Left lung (tissue), 4 donors: ENCODE measurements at regions not wholly inside any gene's neighbourhood (a gene's known extent, or its start where the extent isn't known, plus 50 kb on each side); places are given as distances from the start of the nearest gene placed in this dataset.

ENCODE experiments used
- ATAC-seq: fragments of 200-7000 bp; cut with Tn5 transposase; one replicate; pipeline ENCODE4 v1.9.1; 2020; ENCODE audit warnings: moderate library complexity
- DNase-seq, 4 donors: peaks; one replicate each; pipeline ENCODE4 v3.0.0-alpha.2; 2013 to 2020
- H3K27ac ChIP-seq, 2 donors: fragments of 200-600 bp; sonication (generic) in 1 of 2; one replicate each; pipeline versions ENCODE4 v1.5.0 to v1.8.0; 2020 to 2021
- H3K27me3 ChIP-seq, 2 donors: fragments of 200-600 bp; sonication (generic) in 1 of 2; one replicate each; pipeline versions ENCODE4 v1.5.0 to v1.8.0; 2020 to 2021
- H3K36me3 ChIP-seq, 2 donors: fragments of 200-600 bp; sonication (generic) in 1 of 2; one replicate each; pipeline versions ENCODE4 v1.5.0 to v1.8.0; 2020 to 2021
- H3K4me1 ChIP-seq, 2 donors: fragments of 200-600 bp; one replicate each; pipeline ENCODE4 v1.8.0; 2021
- H3K4me3 ChIP-seq, 2 donors: fragments of 200-600 bp; sonication (generic) in 1 of 2; one replicate each; pipeline versions ENCODE4 v1.5.0 to v1.8.0; 2020 to 2021; ENCODE audit warnings: mild to moderate bottlenecking in 1 of 2
- H3K9me3 ChIP-seq, 2 donors: fragments of 200-600 bp; sonication (generic) in 1 of 2; one replicate each; pipeline versions ENCODE4 v1.5.0 to v1.8.0; 2020 to 2021
- CTCF ChIP-seq, 2 donors: fragments of 200-600 bp; sonication (generic) in 1 of 2; IDR thresholded peaks; one replicate each; pipeline versions ENCODE4 v1.5.0 to v1.8.0; 2021; ENCODE audit warnings: antibody characterized with exemption in 2 of 2
- intact Hi-C, 2 donors: fragments of 100-400 bp; cut with DNase I; formaldehyde crosslinking; loops; one replicate each; pipeline versions ENCODE4 v1.11.2 to v1.14.2; 2022
- donor health status: DM: no; HTN: yes; CAD: no.
- donor health status: DM: no; HTN: no; CAD: no.

GRCh38 chr3:7867587-7867986 is 634.0 kb upstream of the LMCD1 start:
- Histone ChIP-seq H3K27me3 (no peaks in the 10 kb centered on the region), H3K4me3 (no peak overlapping the region), H3K4me1 (no peaks in the 10 kb centered on the region), H3K9me3 (peaks cover 0 to 3% of the 10 kb centered on the region in 2 donors), H3K36me3 (no peaks in the 10 kb centered on the region), H3K27ac (no peak overlapping the region)
- DNase-seq: no peak
- intact Hi-C loops: no loop called here
- TF ChIP-seq CTCF (IDR thresholded peaks at IDR 0.05): no peak
- no peak for ATAC-seq

GRCh38 chr3:7871003-7871560 is 630.5 kb upstream of the LMCD1 start:
- H3K36me3 ChIP-seq: no peaks in the 10 kb centered on the region
- H3K9me3 ChIP-seq: peaks cover 0 to 3% of the 10 kb centered on the region in 2 donors
- no peaks in the 10 kb centered on the region for H3K27me3 ChIP-seq
- H3K4me1 ChIP-seq: no peaks in the 10 kb centered on the region
- intact Hi-C loops: no loop called here
- no peak for TF ChIP-seq CTCF (IDR thresholded peaks at IDR 0.05)
- ATAC-seq (no peak), DNase-seq (no peak)
- no peak overlapping the region for H3K27ac ChIP-seq
- H3K4me3 ChIP-seq: no peak overlapping the region

- no peak for ATAC-seq
- intact Hi-C loops: no loop called here
- H3K27ac ChIP-seq: no peak overlapping the region
These were observed 627.5 kb upstream of the LMCD1 start for GRCh38 chr3:7874116-7874515.

GRCh38 chr3:7875925-7876324 is 625.7 kb upstream of the LMCD1 start:
- Histone ChIP-seq H3K9me3 (no peaks in the 10 kb centered on the region), H3K27ac (peak overlapping the region in 1 of 2 donors; percentile 10), H3K4me1 (peaks cover 0 to 7% of the 10 kb centered on the region in 2 donors), H3K36me3 (no peaks in the 10 kb centered on the region), H3K4me3 (no peak overlapping the region), H3K27me3 (no peaks in the 10 kb centered on the region)
- ATAC-seq (peak; percentile 68), DNase-seq (peak in 2 of 4 donors; percentile 48 to 59)
- TF ChIP-seq CTCF (IDR thresholded peaks at IDR 0.05): no peak
- intact Hi-C loops: no loop called here

More at GRCh38 chr3:7874116-7874515, 627.5 kb upstream of the LMCD1 start:
- peaks cover 0 to 7% of the 10 kb centered on the region in 2 donors for H3K4me1 ChIP-seq
- TF ChIP-seq CTCF (IDR thresholded peaks at IDR 0.05): no peak
- DNase-seq: no peak
- no peak overlapping the region for H3K4me3 ChIP-seq
- H3K9me3 ChIP-seq: no peaks in the 10 kb centered on the region
- H3K36me3 ChIP-seq: no peaks in the 10 kb centered on the region
- no peaks in the 10 kb centered on the region for H3K27me3 ChIP-seq

GRCh38 chr3:7876741-7877297 is 624.8 kb upstream of the LMCD1 start:
- no peaks in the 10 kb centered on the region for H3K9me3 ChIP-seq
- H3K27me3 ChIP-seq: no peaks in the 10 kb centered on the region
- no peak overlapping the region for H3K4me3 ChIP-seq
- peak overlapping the region; percentile 10 to 15 for H3K27ac ChIP-seq
- intact Hi-C loops: no loop called here
- DNase-seq: peak in 1 of 4 donors; percentile 6
- no peaks in the 10 kb centered on the region for H3K36me3 ChIP-seq
- peak; percentile 12 for ATAC-seq
- H3K4me1 ChIP-seq: peaks cover 0 to 7% of the 10 kb centered on the region in 2 donors
- no peak for TF ChIP-seq CTCF (IDR thresholded peaks at IDR 0.05)
